MM.1S (cell line): ENCODE measurements at regions not wholly inside any gene's neighbourhood (a gene's known extent, or its start where the extent isn't known, plus 50 kb on each side); places are given as distances from the start of the nearest gene placed in this dataset.

ENCODE experiments used
- EZH2 ChIP-seq: fragments of 300-600 bp; sonication (generic); optimal IDR thresholded peaks from 2 replicates; pipeline ENCODE3; 2017; ENCODE audit warnings: low read depth, mild to moderate bottlenecking, antibody characterized with exemption, low read length, mixed read lengths
- EZH2phosphoT487 ChIP-seq: fragments of 300-600 bp; sonication (generic); IDR thresholded peaks from 2 replicates; pipeline ENCODE4 v1.6.1; 2018; ENCODE audit warnings: antibody characterized with exemption, low read length
- TF ChIP-seq, protein P1 (sequence below): fragments of 300-600 bp; sonication (generic); IDR thresholded peaks from 2 replicates; pipeline ENCODE4 v1.5.1; 2016; ENCODE audit warnings: antibody characterized with exemption, low read length, mixed read lengths

DNA sequence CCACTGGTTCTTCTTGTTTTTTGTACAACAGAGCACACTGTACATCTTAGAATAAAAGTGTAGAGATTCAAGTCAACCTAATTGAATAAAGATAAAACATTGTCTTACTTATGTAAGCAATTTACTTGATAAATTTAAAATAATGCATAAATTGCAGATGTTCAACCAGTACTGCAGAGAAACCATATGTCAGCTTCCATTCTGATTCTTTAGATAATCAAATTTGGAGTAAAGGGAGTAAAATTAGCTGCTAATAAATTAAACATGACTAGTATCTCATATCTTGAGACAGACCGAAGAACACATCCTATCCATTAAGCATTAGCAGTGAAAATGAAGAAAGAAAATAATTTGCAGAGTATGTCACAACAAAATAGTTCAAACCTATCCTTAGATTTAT is 261.2 kb downstream of the GASK1B start:
- TF ChIP-seq, protein P1, sequence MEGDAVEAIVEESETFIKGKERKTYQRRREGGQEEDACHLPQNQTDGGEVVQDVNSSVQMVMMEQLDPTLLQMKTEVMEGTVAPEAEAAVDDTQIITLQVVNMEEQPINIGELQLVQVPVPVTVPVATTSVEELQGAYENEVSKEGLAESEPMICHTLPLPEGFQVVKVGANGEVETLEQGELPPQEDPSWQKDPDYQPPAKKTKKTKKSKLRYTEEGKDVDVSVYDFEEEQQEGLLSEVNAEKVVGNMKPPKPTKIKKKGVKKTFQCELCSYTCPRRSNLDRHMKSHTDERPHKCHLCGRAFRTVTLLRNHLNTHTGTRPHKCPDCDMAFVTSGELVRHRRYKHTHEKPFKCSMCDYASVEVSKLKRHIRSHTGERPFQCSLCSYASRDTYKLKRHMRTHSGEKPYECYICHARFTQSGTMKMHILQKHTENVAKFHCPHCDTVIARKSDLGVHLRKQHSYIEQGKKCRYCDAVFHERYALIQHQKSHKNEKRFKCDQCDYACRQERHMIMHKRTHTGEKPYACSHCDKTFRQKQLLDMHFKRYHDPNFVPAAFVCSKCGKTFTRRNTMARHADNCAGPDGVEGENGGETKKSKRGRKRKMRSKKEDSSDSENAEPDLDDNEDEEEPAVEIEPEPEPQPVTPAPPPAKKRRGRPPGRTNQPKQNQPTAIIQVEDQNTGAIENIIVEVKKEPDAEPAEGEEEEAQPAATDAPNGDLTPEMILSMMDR, result no peak
- TF ChIP-seq EZH2phosphoT487, result no peak
- no peak for TF ChIP-seq EZH2
